HG03066 (cell line): ENCODE measurements at regions not wholly inside any gene's neighbourhood (a gene's known extent, or its start where the extent isn't known, plus 50 kb on each side); places are given as distances from the start of the nearest gene placed in this dataset.
"Not testable (repeated sequence)": the region's sequence is repeated elsewhere in the genome, so short reads cannot be mapped to it uniquely, and the experiment has no call there.

Experiments
- ATAC-seq: cut with Tn5 transposase; IDR thresholded peaks from one replicate; pipeline ENCODE4 v1.9.1; 2021; ENCODE audit warnings: low read depth; ENCODE audit not compliant: unreplicated experiment

GRCh38 chr4:126965877-126966276, 666.9 kb upstream of the INTU start:
- ATAC-seq: no peak

GRCh38 chr4:126969360-126970235, 663.2 kb upstream of the INTU start:
- ATAC-seq: no peak

GRCh38 chr4:126973201-126973600, 659.6 kb upstream of the INTU start:
- no peak for ATAC-seq

GRCh38 chr4:126976850-126977632, 655.7 kb upstream of the INTU start:
- ATAC-seq: no peak

GRCh38 chr4:126986005-126986404, 646.8 kb upstream of the INTU start:
- no peak for ATAC-seq

GRCh38 chr4:126986828-126987227, 645.9 kb upstream of the INTU start:
- ATAC-seq: no peak

GRCh38 chr4:126991965-126992364, 640.8 kb upstream of the INTU start:
- ATAC-seq: no peak

GRCh38 chr4:126992910-126993309, 639.8 kb upstream of the INTU start:
- ATAC-seq: no peak

GRCh38 chr4:126993351-126993750, 639.4 kb upstream of the INTU start:
- ATAC-seq: no peak

- no peak for ATAC-seq
These were observed 637.5 kb upstream of the INTU start for GRCh38 chr4:126995235-126995634.

GRCh38 chr4:127000110-127000509, 632.6 kb upstream of the INTU start:
- ATAC-seq: no peak

GRCh38 chr4:127000846-127001245, 631.9 kb upstream of the INTU start:
- ATAC-seq: no peak

GRCh38 chr4:127001933-127002332, 630.8 kb upstream of the INTU start:
- ATAC-seq: no peak

GRCh38 chr4:127006446-127006877, 626.3 kb upstream of the INTU start:
- ATAC-seq: no peak

- ATAC-seq: no peak
These were observed 625.5 kb upstream of the INTU start for GRCh38 chr4:127007305-127007704.

- no peak for ATAC-seq
These were observed 620.2 kb upstream of the INTU start for GRCh38 chr4:127012549-127012948.

GRCh38 chr4:127015667-127016117, 617.1 kb upstream of the INTU start:
- no peak for ATAC-seq

- no peak for ATAC-seq
These were observed 614.4 kb upstream of the INTU start for GRCh38 chr4:127018381-127018780.

- ATAC-seq: not testable (repeated sequence)
These were observed 611.9 kb upstream of the INTU start for GRCh38 chr4:127020831-127021230.

- no peak for ATAC-seq
These were observed 596.5 kb upstream of the INTU start for GRCh38 chr4:127036296-127036695.

GRCh38 chr4:127045861-127046260, 586.9 kb upstream of the INTU start:
- no peak for ATAC-seq

- no peak for ATAC-seq
These were observed 584.8 kb upstream of the INTU start for GRCh38 chr4:127047930-127048329.
